Dermis microvascular lymphatic vessel endothelial cell (primary cell): ENCODE measurements at regions not wholly inside any gene's neighbourhood (a gene's known extent, or its start where the extent isn't known, plus 50 kb on each side); places are given as distances from the start of the nearest gene placed in this dataset.

Source experiments
- DNase-seq, 2 donors: peaks; one replicate each; pipeline versions ENCODE4 v3.0.0 to v3.0.0-alpha.2; 2010; ENCODE audit warnings: low read depth in 2 of 2

DNA sequence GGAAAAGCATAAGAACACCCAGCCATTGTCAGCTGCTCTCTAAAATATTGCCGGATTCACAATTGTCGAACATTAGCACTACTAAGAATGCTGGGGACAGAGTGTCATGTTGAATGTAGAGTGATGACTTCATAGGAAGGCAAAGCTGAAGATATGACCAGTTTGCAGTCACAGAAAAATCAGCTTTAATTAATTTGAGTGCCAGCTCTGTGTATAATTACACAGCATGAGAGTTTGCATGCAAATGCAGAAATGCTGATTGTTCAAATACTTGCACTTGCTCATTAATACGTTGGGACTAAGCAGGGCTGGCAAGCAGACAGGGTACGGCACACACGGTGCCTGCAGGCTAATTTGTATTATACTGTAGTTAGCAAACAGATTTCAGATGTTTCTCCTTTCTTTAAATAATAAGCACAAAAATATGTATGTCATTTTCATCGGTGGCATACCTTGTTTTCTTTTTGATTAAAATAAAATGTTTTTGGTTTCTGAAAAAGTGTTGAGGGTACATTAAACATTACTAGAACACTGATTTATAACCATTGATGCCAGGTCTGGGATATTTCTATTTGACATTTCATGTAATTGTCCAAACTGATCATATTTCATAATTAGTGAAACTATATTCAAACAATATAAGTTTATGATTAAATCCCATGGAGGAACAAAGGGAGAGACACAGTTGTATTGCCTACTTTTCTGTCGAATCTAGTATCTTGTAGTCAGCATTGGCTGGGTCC lies 99.8 kb upstream of the ADGRL2 start:
- no peak for DNase-seq

DNA sequence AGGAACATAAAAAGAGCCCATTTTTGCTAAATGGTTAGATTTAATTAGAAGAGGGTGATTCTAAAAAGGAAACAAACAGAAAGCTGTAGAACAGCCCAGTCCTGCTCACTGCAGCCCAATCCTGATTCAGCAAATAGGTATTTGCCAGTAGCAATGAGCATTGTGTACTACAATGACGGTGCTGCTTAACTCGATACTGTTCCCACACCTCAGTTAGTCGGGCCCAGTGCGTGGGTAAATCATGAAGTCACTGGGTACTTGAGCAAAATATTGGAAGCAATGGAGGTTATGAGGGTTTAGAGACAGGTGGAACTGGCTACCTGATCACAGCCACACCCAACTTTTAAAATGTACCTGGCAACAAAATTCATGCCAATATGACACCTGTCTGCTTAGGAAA lies 101.5 kb upstream of the ADGRL2 start:
- no peak for DNase-seq

GRCh38 chr1:81695741-81696140 lies 105.0 kb upstream of the ADGRL2 start:
- peak in 1 of 2 donors; percentile 80 for DNase-seq

- DNase-seq: no peak
Observed at GRCh38 chr1:81693316-81693715, 107.4 kb upstream of the ADGRL2 start.

- no peak for DNase-seq
Observed at GRCh38 chr1:81690676-81691453, 109.9 kb upstream of the ADGRL2 start.

DNA sequence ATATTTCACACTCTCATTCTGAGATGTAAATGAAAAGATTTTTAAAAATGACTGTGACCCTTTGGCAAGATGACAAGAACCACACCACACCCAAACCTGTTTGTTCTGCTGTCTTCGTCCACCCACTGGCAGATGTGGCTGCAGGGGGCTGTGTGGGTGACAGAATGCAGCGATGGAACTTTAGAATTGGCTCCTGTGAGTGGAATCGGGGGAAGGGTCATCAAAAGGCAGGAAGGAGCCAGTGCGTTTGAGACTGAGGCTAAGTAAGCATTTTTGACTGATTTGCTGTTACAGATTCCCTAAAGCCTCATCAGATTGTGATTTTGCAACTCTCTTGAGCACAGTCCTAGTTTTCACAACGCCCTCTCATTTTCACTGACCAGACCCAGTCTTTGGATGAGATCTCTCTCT lies 111.2 kb upstream of the ADGRL2 start:
- DNase-seq: no peak

DNA sequence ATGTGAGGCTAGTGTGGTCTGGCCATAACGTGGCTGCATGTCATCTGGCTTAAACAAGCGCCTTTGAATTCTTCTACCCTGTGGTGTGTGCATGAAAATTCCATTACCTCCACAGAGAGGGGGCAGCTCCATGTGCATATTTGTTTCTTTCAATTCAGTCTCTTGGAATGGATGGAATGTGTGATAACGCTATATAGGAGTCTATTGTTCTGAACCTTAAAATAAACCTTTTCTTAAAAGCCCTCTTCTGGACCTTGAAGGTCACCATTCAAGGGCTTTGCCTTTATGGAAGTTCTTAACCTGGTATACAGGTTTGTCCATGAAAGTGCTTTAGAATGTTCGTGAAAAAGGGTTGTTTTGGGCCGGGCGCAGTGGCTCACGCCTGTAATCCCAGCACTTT lies 118.2 kb upstream of the ADGRL2 start:
- peak in 1 of 2 donors; percentile 29 for DNase-seq

- peak in 1 of 2 donors; percentile 85 for DNase-seq
Observed at GRCh38 chr1:81681601-81682266, 119.0 kb upstream of the ADGRL2 start.

DNA sequence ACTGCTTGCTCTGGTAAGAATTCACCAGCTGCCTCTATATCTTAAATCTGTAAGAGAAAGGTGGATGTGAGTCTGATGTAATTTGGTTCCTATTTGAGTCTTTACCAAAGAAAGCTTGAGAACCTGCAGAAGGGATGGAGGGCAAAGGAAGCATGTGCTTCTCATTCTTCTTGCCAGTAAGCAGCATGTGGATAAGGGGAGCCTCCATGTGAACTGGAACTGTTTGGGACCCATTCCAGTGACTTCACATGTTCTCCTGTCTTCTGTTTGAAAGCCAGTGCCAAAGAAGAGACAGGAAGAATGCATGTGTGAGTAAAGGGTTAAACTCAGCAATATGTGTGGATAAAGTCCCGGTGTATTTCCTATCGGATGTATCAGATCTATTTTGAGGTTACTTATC lies 119.6 kb upstream of the ADGRL2 start:
- DNase-seq: peak in 1 of 2 donors; percentile 29

DNA sequence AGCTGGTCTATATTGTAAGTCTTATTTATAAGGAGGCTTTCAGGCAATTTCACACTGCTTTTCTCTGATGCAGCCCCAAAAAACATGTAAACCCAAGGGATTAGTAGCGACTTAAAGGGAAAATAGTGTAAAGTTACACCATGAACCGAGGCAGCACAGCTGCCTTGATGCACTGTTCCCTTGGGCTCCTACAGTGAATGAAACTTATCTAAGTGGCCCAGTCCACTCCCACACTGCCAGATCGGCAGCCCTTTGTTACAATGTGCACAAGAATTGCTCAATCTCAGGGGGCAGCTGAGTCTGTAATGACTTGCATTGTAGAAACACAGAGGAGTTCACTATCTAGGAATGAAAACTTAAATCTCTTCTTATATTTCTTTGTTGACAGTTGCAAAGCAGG lies 120.8 kb upstream of the ADGRL2 start:
- DNase-seq: no peak

GRCh38 chr1:81678779-81679178 lies 122.0 kb upstream of the ADGRL2 start:
- DNase-seq: no peak

- no peak for DNase-seq
Observed at GRCh38 chr1:81672766-81673165, 128.0 kb upstream of the ADGRL2 start.

DNA sequence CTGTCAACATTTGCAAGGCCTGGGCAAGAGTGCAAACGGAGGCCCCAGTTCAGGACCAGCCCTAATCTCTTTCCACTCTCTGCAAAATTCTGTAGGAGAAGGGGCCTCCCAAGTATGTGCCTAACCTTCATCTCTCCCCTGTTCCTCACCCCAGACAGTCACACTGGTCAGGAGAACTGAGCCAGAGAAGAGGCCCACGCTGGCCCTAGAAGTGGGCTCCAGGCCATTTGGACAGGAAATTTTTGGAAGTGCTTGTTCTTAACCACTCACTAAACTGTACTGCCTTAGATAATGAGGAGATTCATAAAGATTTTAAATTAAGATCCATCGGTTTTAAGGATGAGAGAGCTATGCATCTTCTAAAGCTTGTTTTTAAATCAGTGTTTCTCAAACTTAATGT lies 129.7 kb upstream of the ADGRL2 start:
- DNase-seq: no peak

DNA sequence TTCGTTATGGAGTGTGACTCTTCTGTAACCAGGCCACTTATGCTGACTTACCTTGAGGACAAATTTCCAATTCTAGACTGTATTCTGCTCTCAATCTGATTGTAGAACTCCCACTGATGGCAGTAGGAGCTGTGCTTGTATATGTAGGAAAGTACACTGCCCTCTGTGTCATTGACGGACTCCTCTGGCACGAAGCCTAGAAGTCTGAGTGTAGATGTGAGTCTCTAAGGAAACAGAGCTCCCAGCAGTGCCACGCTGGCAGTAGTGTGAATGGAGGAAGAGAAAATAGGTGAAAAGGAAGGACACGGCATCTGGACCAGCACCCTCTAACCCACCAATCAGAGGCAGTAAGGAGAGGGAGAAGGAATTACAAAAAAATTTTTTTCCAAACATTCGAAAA lies 130.4 kb upstream of the ADGRL2 start:
- peak in 1 of 2 donors; percentile 96 for DNase-seq

- DNase-seq: no peak
Observed at GRCh38 chr1:81666586-81666985, 134.1 kb upstream of the ADGRL2 start.

GRCh38 chr1:81664341-81664740 lies 136.4 kb upstream of the ADGRL2 start:
- no peak for DNase-seq

- no peak for DNase-seq
Observed at GRCh38 chr1:81662913-81663526, 137.7 kb upstream of the ADGRL2 start.

DNA sequence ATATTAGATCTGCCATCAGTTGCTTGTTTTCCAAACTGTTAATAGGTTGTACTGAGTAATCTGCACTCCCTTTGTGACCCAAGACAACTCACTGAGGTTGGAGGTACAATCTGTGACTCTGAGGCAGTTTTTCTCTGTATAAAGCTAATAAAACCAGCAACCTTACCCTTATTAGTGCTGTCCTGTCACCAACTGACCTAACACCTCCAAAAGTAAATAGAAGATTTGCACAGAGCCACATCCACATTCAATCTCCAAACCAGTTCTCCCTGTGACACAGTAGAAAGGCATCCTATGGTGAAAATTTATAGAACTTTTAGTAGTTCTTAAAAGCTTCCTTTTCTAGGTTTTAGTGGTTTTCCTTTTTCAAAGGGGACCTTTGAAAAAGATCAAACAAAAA lies 140.4 kb upstream of the ADGRL2 start:
- DNase-seq: no peak

- no peak for DNase-seq
Observed at GRCh38 chr1:81654657-81655056, 146.1 kb upstream of the ADGRL2 start.

DNA sequence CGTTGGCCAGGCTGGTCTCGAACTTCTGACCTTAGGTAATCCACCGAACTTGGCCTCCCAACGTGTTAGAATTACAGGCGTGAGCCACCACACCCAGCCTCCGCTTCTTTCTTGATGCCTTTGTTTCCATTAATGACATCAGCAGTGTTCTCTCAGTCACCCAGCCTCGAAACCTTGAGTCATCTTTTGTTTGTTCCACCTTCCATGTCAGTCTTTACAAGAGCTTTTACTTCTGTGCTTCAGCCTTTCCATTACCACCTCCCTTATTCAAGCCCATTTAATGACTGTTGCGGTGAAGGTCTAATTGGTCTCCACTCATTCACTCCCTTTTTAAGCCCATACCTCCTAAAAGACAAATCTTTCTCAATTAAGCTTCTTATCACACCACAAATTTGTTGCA lies 146.6 kb upstream of the ADGRL2 start:
- DNase-seq: no peak

DNA sequence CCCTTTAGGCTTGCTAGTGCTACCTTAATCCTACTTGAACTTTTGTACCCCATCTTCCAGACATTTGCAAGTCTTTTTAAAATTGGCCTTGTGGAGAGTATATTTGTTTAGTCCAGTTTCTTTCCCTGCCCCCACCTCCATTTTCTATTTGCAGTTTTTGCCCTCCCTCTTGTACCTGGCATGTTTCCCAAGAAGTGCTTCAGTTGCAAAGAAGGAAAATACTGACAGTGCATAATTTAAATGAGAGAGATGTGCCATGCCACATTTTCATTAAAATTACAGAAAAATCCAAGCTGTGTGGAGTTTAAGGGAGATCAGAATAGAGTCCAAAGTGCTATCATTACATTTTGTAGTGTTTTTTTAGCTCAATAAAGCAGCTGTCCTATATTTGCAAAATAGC lies 150.0 kb upstream of the ADGRL2 start:
- no peak for DNase-seq

- DNase-seq: no peak
Observed at GRCh38 chr1:81635816-81636215, 164.9 kb upstream of the ADGRL2 start.
